Activated CD4-positive, alpha-beta T cell treated with anti-CD3 and anti-CD28 coated beads for 4 hours (primary cell): ENCODE measurements at regions not wholly inside any gene's neighbourhood (a gene's known extent, or its start where the extent isn't known, plus 50 kb on each side); places are given as distances from the start of the nearest gene placed in this dataset.
"Not testable (repeated sequence)": the region's sequence is repeated elsewhere in the genome, so short reads cannot be mapped to it uniquely, and the experiment has no call there.

Source experiments
- DNase-seq, 2 donors: peaks; one replicate each; pipeline ENCODE4 v3.0.0-alpha.2; 2020

DNA sequence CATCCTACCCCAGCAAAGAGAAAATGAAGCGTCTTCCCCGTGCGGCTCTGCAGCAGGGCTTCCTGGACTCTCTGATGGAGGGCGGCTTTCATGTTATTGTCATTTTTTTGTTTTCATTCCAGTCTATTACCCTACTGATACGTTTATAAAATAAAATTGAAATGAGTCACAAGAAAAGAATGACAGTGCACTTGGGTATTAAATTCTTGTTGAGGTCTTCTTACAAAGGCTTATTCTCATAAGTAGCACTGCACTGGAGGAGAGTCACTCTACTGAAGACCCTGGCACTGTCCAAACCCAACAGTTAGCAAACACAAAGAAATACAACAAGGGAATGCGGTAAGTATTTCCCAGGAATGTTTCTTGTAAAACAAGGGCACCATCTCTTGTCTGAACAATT is 379.3 kb downstream of the MAFB start:
- no peak for DNase-seq

DNA sequence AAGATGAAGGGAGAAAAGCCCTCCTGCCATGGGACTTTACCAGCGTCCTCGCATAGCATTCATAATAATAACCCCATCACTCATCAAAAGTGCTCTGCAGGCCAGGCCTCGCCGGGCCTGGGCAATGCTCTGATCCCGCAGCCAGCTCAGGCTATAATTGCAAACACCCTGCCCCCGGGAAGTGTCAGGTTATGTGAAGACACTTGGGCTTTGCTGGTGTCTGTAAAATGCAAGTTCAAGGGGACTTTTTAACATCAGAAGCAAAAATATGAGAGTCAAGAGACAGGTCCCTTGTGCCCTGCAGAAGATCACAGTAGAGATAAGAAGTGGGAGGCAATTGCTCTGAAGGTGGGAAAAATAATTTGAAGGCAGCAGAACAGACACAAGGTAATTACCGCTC is 381.0 kb downstream of the MAFB start:
- DNase-seq = no peak

DNA sequence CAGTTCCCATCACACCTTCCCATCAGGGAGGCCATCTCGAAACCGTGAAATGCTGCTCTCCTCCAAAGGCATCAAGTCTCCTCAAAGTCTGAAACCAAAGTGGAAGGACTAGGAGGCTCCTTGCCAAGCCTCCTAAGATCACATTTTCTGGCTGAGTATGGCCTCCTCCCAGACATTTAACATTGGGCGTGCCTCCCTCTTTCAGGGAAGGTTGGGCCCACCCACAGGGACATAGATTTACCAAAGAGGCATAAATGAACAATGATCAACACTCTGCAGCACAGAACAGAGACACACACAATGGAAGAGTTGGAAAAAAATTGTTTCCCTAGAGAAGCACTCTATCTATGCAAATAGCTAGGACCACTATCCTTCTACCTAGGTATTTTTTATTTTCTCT is 381.8 kb downstream of the MAFB start:
- DNase-seq = no peak

DNA sequence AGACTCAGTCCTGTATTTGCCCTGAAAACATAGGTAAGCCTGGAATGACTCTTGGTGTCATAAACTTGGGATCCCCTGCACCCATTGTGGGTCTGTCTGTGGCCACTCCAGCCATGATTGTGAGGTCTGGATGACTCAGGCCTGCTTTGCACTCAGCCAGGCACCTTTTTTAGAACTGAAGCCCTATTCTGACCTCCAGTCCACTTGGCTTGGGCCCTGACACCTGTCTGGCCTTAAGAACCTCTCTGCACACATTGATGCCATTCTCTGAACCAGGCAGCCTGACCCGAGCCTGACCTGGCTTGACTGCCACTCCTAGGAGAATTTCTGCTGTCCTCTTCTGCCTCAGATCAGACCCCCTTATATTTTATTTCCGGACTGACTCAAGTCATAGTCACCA is 383.7 kb downstream of the MAFB start:
- DNase-seq = no peak

DNA sequence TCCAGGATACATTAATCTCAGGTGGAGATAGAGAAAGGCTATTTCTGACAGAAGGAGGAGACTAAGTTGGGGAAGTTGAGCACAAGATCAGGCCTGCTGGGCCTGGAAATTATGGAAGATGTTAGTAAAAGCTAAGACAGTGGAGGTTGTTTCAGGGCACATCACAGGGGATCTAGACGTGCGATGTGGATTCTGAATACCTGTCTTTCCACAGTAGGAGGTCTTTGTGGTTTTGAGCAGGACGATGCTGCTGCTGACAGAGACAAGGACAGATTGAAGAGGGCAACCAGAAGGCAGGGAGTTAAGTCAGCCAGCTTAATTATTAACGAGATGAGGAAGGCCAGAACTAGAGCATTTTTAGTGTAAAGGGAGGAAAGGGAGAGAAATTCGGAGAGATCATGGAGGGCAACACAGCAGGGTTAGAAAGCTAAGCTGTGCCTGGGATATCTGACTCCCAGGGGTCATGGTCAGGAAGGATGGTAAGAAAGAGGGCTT is 384.9 kb downstream of the MAFB start:
- DNase-seq = no peak

DNA sequence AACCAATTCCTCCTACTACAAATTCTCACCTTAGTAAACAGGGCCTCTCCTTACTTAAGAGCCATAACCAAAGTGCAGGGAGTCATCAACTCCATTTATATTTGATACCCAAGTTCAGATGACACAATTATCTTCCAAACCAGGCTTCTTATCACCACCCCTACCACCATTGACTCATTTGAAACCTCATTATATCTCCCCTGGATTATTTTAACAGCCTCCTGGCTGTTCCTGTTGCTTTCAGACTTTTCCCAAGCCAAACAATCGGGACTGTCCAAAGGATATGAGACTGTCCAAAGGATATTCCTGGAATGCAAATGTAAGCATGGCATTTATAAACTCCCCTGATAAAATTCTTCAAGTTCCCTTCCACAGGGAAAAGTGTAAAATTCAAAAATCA is 394.3 kb downstream of the MAFB start:
- DNase-seq = no peak

DNA sequence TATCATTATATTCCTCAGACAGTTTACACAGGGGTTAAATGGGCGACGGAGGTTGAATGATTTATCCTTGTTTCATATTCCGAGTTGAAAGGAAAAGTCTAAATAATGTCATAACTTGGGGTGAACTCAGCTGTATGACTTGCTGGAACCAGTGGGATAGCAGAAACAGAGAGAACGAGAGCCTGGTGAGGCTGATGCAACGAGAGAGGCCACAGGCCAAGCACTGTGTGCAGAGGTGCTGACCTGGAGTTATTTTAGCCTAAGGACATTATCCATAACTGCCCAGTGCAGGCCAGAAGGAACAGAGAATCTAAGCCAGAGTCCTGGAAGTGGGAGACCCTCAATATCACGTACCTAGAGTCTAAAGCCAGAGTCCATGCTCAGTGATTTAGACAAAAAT is 394.9 kb downstream of the MAFB start:
- no peak for DNase-seq

DNA sequence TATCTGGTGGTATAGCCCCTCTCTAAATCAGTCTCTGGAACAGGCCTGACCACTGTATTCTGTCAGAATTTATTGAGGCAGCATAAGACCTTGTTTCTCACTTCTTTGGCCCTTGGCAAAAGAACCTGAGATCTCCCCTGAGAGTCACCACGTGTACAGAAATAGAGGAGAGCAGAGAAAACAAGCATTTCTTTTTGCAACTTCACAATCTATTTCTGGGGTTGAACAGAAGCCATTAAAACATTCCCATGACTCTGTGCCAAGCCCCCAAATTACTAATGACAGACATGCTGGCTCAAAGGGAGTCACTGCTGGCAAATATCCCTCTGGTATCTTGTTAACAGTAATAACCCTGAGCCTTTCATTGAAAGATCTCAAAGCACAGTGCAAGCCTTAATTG is 395.3 kb downstream of the MAFB start:
- no peak for DNase-seq

DNA sequence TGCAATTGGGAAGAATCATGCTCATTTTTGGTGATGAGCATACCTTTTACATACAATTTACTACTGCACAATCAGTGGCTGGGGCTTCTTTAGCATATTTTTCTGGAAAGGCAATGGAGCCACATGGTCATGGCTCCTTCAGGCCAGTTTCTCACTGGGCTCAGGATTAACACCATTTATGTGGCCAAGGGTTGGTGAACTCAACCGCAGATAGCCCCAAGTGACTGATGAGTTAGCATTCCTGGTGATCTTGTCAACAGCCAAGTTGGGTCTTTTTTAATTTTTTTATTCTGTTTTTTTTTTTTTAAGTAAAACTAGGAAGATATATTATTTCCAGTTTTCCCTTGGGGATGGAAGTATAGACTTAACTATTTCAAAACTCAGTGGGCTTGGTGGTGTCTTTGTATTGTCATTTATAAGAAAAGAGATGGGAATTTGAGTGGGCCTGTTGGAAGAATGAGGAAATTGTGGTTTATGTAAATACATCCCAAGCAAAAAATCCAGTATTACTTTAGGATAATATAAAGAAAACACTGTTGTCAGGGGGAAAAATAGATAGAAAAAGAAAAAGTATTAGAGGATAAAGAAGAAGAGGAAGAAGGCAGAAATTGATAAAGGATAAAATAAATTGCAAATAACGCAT is 397.4 kb downstream of the MAFB start:
- DNase-seq = no peak

DNA sequence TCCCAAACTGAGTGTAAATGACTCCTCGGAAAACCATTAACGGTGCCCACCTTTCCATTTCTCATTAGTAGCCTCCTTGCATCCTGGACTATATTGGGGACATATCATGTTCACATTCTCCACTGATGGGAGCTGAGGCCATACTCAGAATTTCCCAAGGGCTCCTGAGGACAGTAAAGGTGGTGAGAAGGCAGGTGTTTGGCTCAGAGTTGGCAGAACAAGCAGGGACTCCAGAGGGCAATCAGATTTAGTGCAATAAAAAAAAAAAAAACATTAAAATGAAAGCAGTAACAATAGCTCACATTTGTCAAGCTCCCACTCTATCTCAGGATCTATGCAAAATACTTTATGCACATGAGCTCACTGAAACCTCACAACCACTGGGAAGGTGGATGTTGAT is 401.4 kb downstream of the MAFB start:
- no peak for DNase-seq

DNA sequence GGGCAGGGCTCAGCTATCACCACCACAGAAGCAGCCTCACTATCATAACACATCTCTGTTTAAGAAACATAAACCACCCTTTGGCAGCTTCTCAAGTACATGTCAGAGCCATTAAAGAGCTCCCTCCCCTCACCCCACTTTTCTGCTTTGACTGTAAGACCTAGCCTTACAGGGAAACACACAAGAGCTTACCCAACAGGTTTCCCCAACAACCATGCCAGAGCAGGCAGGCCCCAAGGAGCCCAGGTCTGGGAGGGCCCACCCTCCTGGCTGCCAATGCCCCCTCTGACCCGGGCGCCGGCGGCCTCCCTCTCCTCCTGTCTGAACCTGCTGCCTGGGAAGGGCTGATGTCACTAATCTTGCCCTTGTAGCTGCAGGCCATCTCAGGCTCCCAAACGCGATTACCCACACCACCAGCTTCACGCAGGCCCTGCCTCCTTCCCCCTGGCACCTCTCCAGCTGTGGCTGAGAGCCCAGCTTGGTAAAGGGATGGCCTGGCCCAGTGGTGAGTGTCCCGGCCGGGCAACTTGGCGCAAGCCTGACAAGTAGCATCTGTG is 402.0 kb downstream of the MAFB start:
- no peak for DNase-seq

DNA sequence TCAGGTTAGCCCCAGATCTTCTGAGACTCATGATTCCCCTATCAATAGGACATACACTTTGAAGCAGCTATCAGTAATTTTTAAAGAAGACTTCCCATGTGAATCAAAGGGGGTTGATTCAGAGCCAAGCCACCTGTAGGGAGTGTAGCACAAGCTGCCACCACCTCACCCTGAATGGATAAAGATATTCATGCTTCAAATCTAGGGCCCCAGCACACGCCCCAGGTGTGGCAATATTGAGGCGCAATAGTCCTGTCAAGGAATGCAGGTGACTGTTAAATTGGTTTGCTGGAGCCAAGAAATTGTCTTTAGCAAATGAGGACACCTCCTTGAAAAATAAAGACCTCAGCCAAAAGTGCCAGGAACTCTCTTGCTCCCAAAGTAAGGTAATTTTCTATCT is 404.4 kb downstream of the MAFB start:
- DNase-seq = no peak

DNA sequence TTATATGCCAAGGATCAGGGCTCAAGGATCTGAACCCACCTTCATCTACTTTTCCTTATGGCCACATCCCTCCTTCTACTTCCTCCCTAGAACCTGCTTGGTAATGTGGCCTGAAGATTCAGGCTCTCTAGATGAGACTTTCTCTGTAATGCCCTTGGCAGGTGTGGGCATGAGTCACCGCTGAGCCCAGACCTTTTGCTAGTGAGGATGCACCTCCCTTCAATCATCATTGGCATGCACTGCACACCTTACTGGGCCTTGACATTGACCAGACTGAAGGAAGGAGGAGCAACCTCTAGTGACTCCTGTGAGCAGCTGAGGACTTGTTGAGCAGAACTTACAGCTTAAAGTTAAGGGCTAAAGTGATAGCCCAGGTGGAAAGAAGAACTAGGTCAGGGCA is 405.3 kb downstream of the MAFB start:
- DNase-seq = no peak

DNA sequence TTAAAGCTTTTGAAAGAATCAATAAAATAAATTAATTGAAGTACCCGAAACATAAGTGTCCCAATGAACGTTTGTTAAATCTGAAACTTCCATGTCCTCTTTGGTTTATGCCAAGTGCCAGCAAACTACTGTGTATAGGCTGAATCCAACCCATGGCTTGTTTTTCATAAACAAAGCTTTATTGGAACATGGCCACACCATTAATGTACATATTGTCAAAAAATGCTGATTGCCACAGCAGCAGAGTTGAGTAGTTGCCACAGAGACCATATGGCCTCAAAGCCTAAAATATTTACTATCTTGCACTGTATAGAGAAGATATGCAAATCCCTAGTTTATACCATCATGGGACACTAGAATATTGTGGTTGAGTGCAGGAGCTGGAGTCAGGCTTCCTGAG is 406.1 kb downstream of the MAFB start:
- DNase-seq = no peak

DNA sequence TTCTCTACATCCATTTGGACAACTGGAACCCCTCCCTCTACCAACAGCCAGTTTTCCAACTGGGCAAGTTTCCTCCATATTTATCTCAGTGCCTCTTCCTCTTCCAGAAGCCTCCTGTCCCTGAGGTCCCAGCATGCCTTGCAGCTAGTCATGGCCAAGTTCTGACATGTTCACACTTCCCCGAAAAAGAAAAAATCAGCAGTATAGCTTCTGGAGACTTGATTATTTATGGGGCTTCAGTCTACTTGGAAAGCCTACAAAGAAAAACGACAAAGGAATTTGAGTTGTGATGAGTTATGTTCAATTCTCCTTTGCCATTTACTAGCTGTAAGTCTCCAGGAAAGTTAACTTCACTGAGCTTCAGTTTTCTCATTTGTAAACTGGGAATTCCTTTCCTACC is 406.5 kb downstream of the MAFB start:
- no peak for DNase-seq

DNA sequence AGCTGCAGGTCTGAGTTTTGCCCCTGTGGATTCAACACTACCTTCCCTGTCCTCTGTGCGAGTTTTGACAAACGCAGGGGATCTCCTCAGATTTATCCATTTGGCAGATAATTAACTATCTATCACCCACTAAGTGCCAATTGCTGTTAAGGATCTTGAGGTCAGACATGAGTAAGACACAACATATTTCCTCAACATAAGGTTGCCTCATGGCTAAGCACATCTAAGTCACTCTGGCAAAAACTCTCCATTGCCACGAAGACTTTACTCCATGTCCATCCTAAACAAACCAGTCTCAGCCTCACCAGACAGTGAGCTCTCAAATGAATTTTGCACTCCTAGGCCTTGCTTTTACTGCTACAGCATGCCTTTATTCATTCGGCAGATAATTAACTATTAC is 408.4 kb downstream of the MAFB start:
- no peak for DNase-seq

DNA sequence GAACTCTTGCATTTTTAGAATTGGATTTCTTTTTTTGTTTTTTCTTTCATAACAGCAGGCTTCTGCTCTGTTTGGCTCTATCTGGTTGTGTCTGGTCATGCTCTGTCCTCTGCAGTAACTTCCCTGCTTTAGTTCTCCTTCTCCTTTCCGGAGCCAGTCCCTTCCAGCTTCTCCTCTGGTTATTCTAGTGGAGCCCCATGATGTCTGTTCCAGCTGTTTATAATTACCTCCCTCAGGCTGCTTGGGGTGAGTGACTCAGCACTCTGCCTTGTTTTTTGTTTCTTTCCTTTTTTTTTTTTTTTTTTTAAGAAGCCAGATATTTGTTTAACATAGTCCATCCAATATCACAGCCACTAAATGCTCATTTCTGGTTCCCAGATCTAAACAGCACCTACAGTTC is 409.6 kb downstream of the MAFB start:
- no peak for DNase-seq

DNA sequence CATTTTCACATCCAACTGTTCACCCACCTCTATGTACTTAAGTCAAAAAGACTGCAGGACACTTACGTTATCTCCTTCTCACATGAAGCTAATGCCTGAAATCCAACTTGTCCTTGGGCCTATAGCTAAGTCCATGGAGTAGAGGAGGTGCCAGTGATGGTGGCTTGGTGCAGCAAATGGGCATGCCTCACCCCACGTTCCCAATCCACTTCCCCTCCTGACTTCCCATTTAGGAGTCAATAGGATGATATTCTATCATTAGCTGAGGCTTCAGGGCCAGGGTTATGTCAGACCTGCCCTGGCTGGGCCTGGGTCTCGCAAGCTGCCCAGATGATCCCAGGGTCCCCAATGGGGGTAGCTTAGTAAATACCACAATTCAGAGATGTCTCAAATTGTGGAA is 410.4 kb downstream of the MAFB start:
- DNase-seq = no peak

DNA sequence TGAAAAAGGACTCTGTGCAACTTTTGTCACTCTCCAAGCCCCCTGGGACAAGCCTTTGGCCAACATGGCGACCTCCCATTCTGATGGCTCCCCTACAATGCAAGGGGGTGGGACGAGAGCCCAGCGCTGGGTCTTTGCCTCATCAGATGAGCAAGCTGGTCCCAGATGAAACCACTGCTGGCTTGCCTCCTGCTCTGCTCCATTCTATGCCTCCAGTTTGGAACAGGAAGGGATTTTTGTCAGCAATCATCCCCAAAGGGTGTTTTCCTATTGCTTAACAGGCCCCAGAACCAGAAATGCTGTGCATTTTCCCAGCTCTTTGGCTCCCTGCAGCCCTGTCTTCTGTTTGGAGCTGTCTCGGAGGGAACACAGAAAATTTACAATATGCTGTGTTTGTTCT is 412.7 kb downstream of the MAFB start:
- DNase-seq = no peak

DNA sequence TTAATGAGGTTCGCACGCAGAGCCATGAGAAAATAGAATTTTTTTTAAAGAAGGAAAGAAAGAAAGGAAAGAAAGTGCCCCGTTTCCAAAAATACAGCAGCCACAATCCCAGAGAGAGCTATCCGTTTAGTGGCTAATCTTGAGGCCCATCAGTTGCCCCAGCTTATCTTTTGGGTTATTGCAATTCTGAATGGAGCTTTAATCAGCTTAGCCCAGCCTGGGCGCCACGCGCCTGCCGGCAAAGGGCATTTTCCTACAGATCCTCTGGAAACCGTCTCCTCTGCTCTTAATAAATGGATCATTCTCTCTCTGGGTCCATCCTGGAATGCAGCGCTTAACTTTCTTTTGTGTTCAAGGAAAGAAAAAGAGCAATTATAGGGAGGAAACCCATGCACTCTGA is 413.3 kb downstream of the MAFB start:
- DNase-seq = no peak

DNA sequence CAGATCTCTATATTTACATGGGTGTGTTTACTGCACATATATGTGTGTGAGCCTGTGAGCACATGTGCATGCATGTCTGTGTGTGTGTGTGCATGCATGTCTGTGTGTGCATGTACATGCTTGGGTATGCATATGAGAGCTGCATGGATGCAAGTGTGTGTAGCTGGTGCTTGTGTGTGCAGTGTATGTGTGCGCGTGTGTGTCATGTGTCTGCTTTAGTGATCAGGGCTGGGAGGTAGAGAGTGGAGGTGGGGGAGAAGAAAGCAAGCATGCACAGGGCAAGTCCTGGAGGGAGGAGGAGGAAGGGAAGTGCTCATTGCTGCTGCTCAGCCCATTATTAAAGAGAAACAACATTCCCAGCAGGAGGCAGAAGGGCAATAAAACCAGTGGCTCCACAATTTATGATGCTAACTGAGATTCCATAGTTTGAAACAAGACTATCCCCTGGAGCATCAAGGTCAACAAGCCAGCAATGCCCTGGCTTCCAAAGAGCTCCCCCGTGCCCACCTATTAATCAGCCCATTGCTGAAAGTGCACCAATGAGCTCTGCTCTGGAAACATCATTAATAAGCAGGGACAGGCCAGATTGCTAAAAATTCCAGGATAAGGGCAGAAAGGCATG is 414.0 kb downstream of the MAFB start:
- no peak for DNase-seq

DNA sequence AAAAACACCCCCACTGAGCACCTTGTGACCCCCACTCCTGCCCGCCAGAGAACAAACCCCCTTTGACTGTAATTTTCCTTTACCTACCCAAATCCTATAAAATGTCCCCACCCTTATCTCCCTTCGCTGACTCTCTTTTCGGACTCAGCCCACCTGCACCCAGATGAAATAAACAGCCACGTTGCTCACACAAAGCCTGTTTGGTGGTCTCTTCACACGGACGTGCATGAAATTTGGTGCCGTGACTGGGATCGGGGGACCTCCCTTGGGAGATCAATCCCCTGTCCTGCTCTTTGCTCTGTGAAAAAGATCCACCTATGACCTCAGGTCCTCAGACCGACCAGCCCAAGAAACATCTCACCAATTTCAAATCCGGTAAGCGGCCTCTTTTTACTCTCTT is 419.8 kb downstream of the MAFB start:
- DNase-seq = not testable (repeated sequence)

DNA sequence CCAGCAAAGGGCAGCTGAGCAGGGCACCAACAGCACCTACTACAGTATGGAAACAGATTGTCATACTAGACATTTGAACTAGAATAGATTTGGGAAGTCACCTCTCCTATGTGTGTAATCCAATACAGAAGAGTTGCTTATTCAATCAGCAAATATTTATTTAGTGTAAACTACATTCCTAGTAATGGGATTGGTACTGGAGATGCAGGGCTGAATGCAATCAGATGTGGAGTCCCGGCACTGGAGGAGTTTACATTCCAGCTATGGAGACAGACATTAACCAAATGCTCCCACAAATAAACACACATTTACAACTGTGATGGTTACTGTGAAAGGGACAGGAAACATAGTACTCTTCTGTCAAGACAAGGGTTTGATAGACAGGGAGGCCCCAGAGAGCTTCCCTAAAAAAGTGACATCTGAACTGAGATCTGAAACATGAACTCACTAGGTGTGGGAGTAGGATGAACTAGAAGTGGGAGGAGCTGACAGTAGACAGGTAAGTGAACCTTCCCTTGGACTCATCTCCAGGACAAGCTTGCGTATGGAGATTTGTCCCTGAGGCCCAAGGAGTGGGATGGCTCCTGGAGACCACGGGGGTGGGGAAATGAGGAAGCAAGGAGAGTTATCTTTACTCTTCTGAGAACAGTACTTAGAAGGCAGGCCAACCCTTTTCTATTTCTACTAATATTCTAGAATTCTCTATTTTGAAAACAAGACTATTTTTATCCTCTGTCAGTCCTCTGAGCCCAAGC is 420.5 kb downstream of the MAFB start:
- DNase-seq = no peak
